ENCODE measurements at regions not wholly inside any gene's neighbourhood (a gene's known extent, or its start where the extent isn't known, plus 50 kb on each side); places are given as distances from the start of the nearest gene placed in this dataset.

- H3K27ac ChIP-seq: no peak overlapping the region
- TF ChIP-seq CTCF (conservative IDR thresholded peaks at IDR 0.05): no peak
These were observed 196.8 kb upstream of the LPP start for GRCh38 chr3:187957165-187957581.

GRCh38 chr3:187957582-187957981, 196.4 kb upstream of the LPP start:
- no peak overlapping the region for H3K27ac ChIP-seq
- TF ChIP-seq CTCF (conservative IDR thresholded peaks at IDR 0.05): no peak

- TF ChIP-seq CTCF (conservative IDR thresholded peaks at IDR 0.05): no peak
- no peak overlapping the region for H3K27ac ChIP-seq
These were observed 195.4 kb upstream of the LPP start for GRCh38 chr3:187958432-187959003.

- no peak overlapping the region for H3K27ac ChIP-seq
- TF ChIP-seq CTCF (conservative IDR thresholded peaks at IDR 0.05): no peak
These were observed 193.1 kb upstream of the LPP start for GRCh38 chr3:187960820-187961219.

GRCh38 chr3:187961366-187961765, 192.6 kb upstream of the LPP start:
- H3K27ac ChIP-seq: no peak overlapping the region
- no peak for TF ChIP-seq CTCF (conservative IDR thresholded peaks at IDR 0.05)

GRCh38 chr3:187963003-187963676, 190.8 kb upstream of the LPP start:
- no peak overlapping the region for H3K27ac ChIP-seq
- no peak for TF ChIP-seq CTCF (conservative IDR thresholded peaks at IDR 0.05)

GRCh38 chr3:187963677-187964385, 190.1 kb upstream of the LPP start:
- no peak for TF ChIP-seq CTCF (conservative IDR thresholded peaks at IDR 0.05)
- no peak overlapping the region for H3K27ac ChIP-seq

All from VCaP (cell line).